Activated T-cell treated with anti-CD3 and anti-CD28 coated beads, Interleukin-2, amount 50 U/mL, for 48 hours (primary cell): ENCODE measurements at regions not wholly inside any gene's neighbourhood (a gene's known extent, or its start where the extent isn't known, plus 50 kb on each side); places are given as distances from the start of the nearest gene placed in this dataset.
"Not testable (repeated sequence)": the region's sequence is repeated elsewhere in the genome, so short reads cannot be mapped to it uniquely, and the experiment has no call there.

Experiments used
- DNase-seq, 2 experiments: peaks; one replicate each; pipeline ENCODE4 v3.0.0-alpha.2; 2020

- DNase-seq = peak; percentile 60 to 64
Measured at GRCh38 chr18:961644-962355, 57.1 kb downstream of the ADCYAP1 start.

GRCh38 chr18:963276-963675 lies 58.6 kb downstream of the ADCYAP1 start:
- DNase-seq = no peak

- no peak for DNase-seq
Measured at GRCh38 chr18:965921-966758, 61.5 kb downstream of the ADCYAP1 start.

GRCh38 chr18:966759-967576 lies 62.3 kb downstream of the ADCYAP1 start:
- DNase-seq = no peak

GRCh38 chr18:968910-969309 lies 64.2 kb downstream of the ADCYAP1 start:
- DNase-seq = not testable (repeated sequence)

GRCh38 chr18:969311-969710 lies 64.6 kb downstream of the ADCYAP1 start:
- DNase-seq = not testable (repeated sequence)

GRCh38 chr18:974606-975005 lies 69.9 kb downstream of the ADCYAP1 start:
- not testable (repeated sequence) for DNase-seq

- DNase-seq = not testable (repeated sequence)
Measured at GRCh38 chr18:976393-977128, 71.9 kb downstream of the ADCYAP1 start.

- not testable (repeated sequence) for DNase-seq
Measured at GRCh38 chr18:977327-977726, 72.7 kb downstream of the ADCYAP1 start.

- not testable (repeated sequence) for DNase-seq
Measured at GRCh38 chr18:977732-978131, 73.1 kb downstream of the ADCYAP1 start.

- no peak for DNase-seq
Measured at GRCh38 chr18:980586-980985, 75.9 kb downstream of the ADCYAP1 start.

- no peak for DNase-seq
Measured at GRCh38 chr18:984004-984403, 79.3 kb downstream of the ADCYAP1 start.

GRCh38 chr18:985212-985661 lies 80.6 kb downstream of the ADCYAP1 start:
- no peak for DNase-seq

- DNase-seq = no peak
Measured at GRCh38 chr18:986051-986450, 81.4 kb downstream of the ADCYAP1 start.

- no peak for DNase-seq
Measured at GRCh38 chr18:986552-986951, 81.9 kb downstream of the ADCYAP1 start.

GRCh38 chr18:987325-988186 lies 82.9 kb downstream of the ADCYAP1 start:
- no peak for DNase-seq

- no peak for DNase-seq
Measured at GRCh38 chr18:989425-989824, 84.8 kb downstream of the ADCYAP1 start.

- no peak for DNase-seq
Measured at GRCh38 chr18:990197-990596, 85.5 kb downstream of the ADCYAP1 start.

GRCh38 chr18:991441-991840 lies 86.8 kb downstream of the ADCYAP1 start:
- no peak for DNase-seq

GRCh38 chr18:993560-993959 lies 88.9 kb downstream of the ADCYAP1 start:
- no peak for DNase-seq

GRCh38 chr18:995629-996028 lies 91.0 kb downstream of the ADCYAP1 start:
- DNase-seq = no peak
